ENCODE measurements at regions not wholly inside any gene's neighbourhood (a gene's known extent, or its start where the extent isn't known, plus 50 kb on each side); places are given as distances from the start of the nearest gene placed in this dataset.

GRCh38 chr4:33422656-33423055 is 2702.5 kb downstream of the PCDH7 start:
- H3K9me3 ChIP-seq: no peaks in the 10 kb centered on the region
- 45 to 59% methylated on average over 5 of the region's 5 CpGs for WGBS, 2 donors
- H3K27me3 ChIP-seq: no peaks in the 10 kb centered on the region
- no peaks in the 10 kb centered on the region for H3K4me1 ChIP-seq
- H3K27ac ChIP-seq: no peak overlapping the region
- H3K4me3 ChIP-seq: no peak overlapping the region
- no peaks in the 10 kb centered on the region for H3K36me3 ChIP-seq (ENCODE audit: low read depth, missing control alignments)
- intact Hi-C loops (cut with DNase I; ENCODE audit: low total_unique reads): no loop called here
- no peak for DNase-seq
- TF ChIP-seq CTCF (IDR thresholded peaks at IDR 0.05) (no peak), POLR2A (IDR thresholded peaks at IDR 0.05) (no peak)

- no peak overlapping the region for H3K27ac ChIP-seq
- 55 to 73% methylated on average over 1 of the region's 1 CpG for WGBS, 2 donors
- TF ChIP-seq POLR2A (IDR thresholded peaks at IDR 0.05): no peak
- no peak for TF ChIP-seq CTCF (IDR thresholded peaks at IDR 0.05)
- H3K36me3 ChIP-seq (ENCODE audit: low read depth, missing control alignments): no peaks in the 10 kb centered on the region
- no peak overlapping the region for H3K4me3 ChIP-seq
- no peaks in the 10 kb centered on the region for H3K27me3 ChIP-seq
- no peaks in the 10 kb centered on the region for H3K9me3 ChIP-seq
- DNase-seq: no peak
- no peaks in the 10 kb centered on the region for H3K4me1 ChIP-seq
- intact Hi-C loops (cut with DNase I; ENCODE audit: low total_unique reads): no loop called here
Observed at GRCh38 chr4:33425936-33426335, 2705.8 kb downstream of the PCDH7 start.

- Histone ChIP-seq H3K36me3 (ENCODE audit: low read depth, missing control alignments) (no peaks in the 10 kb centered on the region), H3K4me3 (no peak overlapping the region), H3K4me1 (no peaks in the 10 kb centered on the region), H3K27ac (no peak overlapping the region), H3K9me3 (no peaks in the 10 kb centered on the region), H3K27me3 (no peaks in the 10 kb centered on the region)
- no peak for DNase-seq
- TF ChIP-seq CTCF (IDR thresholded peaks at IDR 0.05) (no peak), POLR2A (IDR thresholded peaks at IDR 0.05) (no peak)
- intact Hi-C loops (cut with DNase I; ENCODE audit: low total_unique reads): no loop called here
- WGBS, 2 donors: 54 to 55% methylated on average over 1 of the region's 1 CpG
Observed at GRCh38 chr4:33427676-33428075, 2707.5 kb downstream of the PCDH7 start.

GRCh38 chr4:33429971-33430370 is 2709.8 kb downstream of the PCDH7 start:
- H3K4me3 ChIP-seq: no peak overlapping the region
- intact Hi-C loops (cut with DNase I; ENCODE audit: low total_unique reads): no loop called here
- H3K27me3 ChIP-seq: no peaks in the 10 kb centered on the region
- no peaks in the 10 kb centered on the region for H3K9me3 ChIP-seq
- no peak overlapping the region for H3K27ac ChIP-seq
- TF ChIP-seq CTCF (IDR thresholded peaks at IDR 0.05): no peak
- TF ChIP-seq POLR2A (IDR thresholded peaks at IDR 0.05): no peak
- H3K4me1 ChIP-seq: no peaks in the 10 kb centered on the region
- no peaks in the 10 kb centered on the region for H3K36me3 ChIP-seq (ENCODE audit: low read depth, missing control alignments)
- WGBS, 2 donors: 90 to 95% methylated on average over 4 of the region's 4 CpGs
- no peak for DNase-seq

GRCh38 chr4:33437406-33437805 is 2717.2 kb downstream of the PCDH7 start:
- WGBS, 2 donors: 56 to 61% methylated on average over 2 of the region's 2 CpGs
- Histone ChIP-seq H3K27me3 (no peaks in the 10 kb centered on the region), H3K36me3 (ENCODE audit: low read depth, missing control alignments) (no peaks in the 10 kb centered on the region), H3K27ac (no peak overlapping the region), H3K9me3 (no peaks in the 10 kb centered on the region), H3K4me3 (no peak overlapping the region), H3K4me1 (no peaks in the 10 kb centered on the region)
- intact Hi-C loops (cut with DNase I; ENCODE audit: low total_unique reads): no loop called here
- DNase-seq: no peak
- TF ChIP-seq POLR2A (IDR thresholded peaks at IDR 0.05) (no peak), CTCF (IDR thresholded peaks at IDR 0.05) (no peak)
